HuH-7 (cell line): ENCODE measurements at regions not wholly inside any gene's neighbourhood (a gene's known extent, or its start where the extent isn't known, plus 50 kb on each side); places are given as distances from the start of the nearest gene placed in this dataset.

ENCODE experiments used
- DNase-seq: peaks from one replicate; pipeline ENCODE4 v3.0.0; 2011; ENCODE audit warnings: low spot score

- DNase-seq, result no peak
Measured at GRCh38 chr10:90481326-90481923, 376.4 kb downstream of the HTR7 start.

GRCh38 chr10:90484518-90484917 is 373.3 kb downstream of the HTR7 start:
- DNase-seq, result no peak

DNA sequence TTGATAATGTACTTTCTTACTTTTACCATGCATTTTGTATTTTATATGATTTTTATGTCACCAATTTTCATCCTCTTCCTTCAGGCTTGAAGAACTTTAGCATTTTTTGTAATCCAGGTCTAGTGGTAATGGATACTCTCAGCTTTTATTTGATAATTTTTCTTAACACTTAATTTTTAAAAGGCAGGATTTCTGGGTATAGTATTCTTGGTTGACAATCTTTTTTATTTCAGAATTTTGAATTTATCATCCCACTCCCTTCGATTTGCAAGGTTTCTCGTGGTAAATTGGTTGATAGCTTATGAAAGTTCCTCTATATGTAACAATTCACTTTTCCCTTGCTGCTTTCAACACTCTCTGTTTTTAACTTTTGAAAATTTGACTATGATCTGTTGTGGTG is 363.7 kb downstream of the HTR7 start:
- no peak for DNase-seq

- DNase-seq, result no peak
Measured at GRCh38 chr10:90504172-90504571, 353.7 kb downstream of the HTR7 start.

GRCh38 chr10:90526721-90527120 is 331.1 kb downstream of the HTR7 start:
- no peak for DNase-seq

DNA sequence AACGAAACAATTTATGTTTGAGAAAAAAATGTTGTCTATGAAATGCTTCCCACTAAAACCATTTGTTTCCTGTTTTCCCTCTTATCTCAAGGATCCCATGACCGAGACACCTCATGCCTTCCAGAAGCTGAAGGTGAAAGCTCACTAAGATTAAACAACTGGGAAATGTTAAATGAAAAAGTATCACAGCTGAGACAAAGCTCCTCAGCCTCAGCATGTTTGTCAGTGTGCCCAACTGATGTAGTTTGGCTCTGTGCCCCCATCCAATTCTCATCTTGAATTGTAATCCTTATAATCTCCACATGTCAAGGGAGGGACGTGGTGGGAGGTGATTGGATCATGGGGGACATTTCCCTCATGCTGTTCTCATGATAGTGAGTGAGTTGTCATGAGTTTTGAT is 327.3 kb downstream of the HTR7 start:
- DNase-seq, result no peak

- DNase-seq, result no peak
Measured at GRCh38 chr10:90557385-90557784, 300.5 kb downstream of the HTR7 start.

- no peak for DNase-seq
Measured at GRCh38 chr10:90560331-90560730, 297.5 kb downstream of the HTR7 start.

GRCh38 chr10:90561666-90562065 is 296.2 kb downstream of the HTR7 start:
- no peak for DNase-seq

- DNase-seq, result no peak
Measured at GRCh38 chr10:90571481-90572258, 286.2 kb downstream of the HTR7 start.

- no peak for DNase-seq
Measured at GRCh38 chr10:90575125-90575524, 282.7 kb downstream of the HTR7 start.

DNA sequence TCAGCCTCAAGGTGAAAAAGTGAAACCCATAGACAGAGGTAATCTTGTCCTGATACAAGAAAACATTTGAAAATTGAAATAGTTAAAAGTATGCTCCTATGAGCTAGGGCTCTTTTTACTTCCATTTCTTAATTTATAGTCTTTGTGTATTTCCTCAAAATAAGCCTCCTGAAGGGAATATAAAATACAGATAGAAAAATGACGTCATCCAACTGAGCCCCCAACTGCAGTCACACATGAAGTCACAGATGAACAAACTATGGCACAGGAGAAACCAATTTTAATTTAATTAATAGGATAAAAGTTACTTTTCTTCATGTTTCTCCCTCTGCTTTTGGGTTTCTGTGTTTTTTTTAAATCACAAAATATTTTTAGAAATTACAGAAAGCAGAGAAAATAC is 280.3 kb downstream of the HTR7 start:
- DNase-seq, result no peak

DNA sequence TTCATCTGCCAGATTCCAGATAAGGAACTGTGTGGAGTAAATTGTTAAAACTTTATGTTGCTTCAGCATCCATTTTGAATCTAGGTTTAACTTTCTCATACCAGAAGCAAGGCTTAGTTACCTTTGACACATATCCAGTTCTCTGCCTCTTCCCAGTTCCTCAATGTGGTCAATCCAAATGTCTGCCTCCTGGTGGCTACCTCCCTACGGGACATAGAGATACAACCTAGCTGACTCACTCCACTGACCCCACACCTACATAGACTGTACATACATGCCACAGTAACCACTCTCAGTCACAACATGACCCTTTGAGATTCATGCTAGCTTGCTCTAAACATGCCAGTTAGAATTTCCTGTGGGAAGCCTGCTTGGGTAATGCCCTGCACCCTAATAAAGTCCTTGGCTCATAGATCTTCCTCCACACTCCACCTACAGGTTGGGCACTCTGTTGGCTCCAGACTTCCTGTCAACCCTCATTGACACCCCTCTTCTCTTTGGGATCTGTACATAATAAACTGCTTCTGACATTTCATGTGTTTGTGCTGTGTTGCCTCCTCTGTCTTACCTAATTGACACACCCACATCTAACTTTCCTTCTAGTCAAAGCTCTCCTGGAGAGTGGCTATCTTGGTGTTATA is 278.1 kb downstream of the HTR7 start:
- DNase-seq, result peak; percentile 1

DNA sequence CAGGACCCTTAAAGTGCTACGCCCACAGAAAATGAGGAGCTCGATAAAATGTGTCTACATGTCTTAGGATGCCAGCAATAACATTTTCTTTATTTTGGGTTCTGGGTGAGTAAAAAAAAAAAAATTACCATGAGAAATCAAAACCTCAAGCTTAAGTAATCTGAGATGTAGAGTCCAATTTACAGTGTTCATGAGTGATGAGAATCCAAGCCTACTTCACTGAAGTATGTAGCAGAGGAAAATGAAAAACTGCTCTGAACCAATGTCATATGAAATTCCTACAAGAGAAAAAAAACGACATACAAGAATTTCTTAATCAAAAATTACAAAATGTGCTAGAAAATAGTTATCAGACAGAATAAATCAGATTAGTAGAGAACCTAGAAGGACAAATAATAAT is 274.4 kb downstream of the HTR7 start:
- DNase-seq, result no peak

GRCh38 chr10:90587081-90587491 is 270.8 kb downstream of the HTR7 start:
- DNase-seq, result no peak

DNA sequence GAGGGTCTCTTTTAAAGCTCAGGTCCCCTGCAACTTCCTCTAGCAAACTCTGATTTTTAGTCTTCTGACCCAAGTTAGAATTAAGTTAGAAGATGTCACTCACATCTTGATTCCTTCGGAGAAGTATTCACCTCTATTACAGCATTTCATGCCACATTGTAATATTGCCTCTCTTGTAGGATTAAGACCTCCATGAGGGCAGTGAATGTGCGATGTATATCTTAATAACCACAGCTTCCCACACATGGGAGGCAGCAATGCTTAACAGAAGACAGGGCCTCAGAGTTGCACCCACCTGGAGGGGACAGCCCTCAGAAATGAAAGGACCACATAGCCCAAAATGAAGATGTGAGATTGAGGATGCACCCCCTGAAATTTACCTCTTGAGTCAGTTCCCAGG is 270.3 kb downstream of the HTR7 start:
- DNase-seq, result no peak

- DNase-seq, result no peak
Measured at GRCh38 chr10:90588222-90588621, 269.6 kb downstream of the HTR7 start.

GRCh38 chr10:90589825-90590224 is 268.0 kb downstream of the HTR7 start:
- DNase-seq, result no peak

DNA sequence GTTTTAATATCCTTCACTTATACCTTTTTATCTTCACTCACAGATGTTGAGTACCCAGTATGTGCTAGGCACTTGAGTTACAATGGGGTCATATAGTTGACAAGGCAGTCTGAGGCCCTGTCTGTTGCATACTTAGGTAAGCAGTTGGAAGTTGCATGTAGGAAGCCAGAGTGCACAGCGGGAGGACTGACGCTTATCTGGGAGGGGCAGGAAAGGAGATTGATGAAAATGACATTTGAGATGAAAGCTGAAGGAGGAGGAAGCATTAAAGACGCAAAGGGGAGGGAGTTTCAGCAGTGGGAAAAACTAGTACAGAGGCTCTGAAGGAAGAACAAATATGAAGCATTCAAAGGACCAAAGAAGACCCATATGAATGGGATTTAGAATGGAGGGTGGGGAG is 266.2 kb downstream of the HTR7 start:
- DNase-seq, result no peak

DNA sequence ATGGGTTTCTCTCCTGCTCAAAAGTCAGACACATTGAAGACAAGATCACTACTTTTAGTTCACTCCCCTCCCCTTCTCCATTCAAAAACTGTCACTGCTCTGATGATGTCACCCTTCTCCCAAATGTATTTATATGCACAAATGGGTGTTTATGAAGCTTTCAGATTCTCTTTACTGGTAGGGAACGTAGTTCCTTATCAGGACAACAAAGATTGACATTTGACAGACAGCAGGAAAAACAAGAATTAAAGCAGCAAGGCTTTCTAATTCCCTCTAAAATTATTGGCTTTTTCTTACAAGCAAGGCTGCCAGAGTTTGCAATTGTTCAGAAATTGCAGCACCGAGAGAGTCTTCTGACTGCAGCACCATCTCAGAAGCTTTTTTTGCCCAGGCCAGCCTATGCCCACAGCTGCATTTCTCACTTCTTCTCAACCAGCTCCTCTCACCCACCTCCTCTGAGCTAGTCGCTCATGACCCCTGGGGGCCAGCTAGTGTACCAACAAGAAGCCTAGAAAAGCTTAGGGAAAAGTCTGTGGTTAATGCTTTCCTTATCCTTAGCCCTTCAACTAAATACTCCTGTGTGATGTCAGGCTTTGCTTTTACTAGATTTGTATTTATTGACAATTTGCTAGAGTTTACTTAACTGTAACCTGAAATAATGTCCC is 265.1 kb downstream of the HTR7 start:
- DNase-seq, result peak; percentile 30

- DNase-seq, result no peak
Measured at GRCh38 chr10:90598513-90598912, 259.3 kb downstream of the HTR7 start.

DNA sequence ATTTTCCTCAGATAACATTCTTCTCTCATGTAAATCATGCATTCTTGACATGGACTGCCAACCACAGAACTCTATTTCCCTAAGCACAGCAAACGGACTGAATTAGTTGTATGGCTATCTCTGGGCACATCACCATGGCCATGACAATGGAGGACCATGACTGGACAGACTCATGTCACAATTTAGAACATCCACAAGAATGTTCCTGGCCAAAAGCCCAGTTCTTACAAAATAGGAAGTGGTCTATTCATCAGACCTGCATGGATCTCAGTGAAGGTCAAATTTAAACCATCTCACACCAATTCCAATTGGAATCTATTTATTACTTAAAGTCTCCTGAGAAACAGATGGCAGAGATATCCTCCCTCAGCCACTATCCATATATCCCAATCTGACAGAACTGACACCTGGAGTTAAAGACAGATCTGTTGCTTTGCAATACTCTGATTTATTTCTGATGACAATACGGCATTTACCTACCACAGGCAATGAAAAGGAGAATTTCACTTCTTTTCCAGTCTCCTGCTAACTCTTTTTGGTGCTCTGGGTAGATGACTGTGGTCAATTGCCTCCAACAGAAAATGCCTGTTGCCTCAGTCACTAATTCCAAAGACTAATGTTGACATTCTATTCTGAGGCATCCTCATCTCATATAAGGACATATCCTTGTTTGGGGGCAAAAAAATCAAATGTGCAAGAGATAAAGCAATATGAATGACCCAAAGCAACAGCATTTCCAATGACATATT is 254.8 kb downstream of the HTR7 start:
- no peak for DNase-seq
